IPS-18a (cell line): ENCODE measurements at regions not wholly inside any gene's neighbourhood (a gene's known extent, or its start where the extent isn't known, plus 50 kb on each side); places are given as distances from the start of the nearest gene placed in this dataset.

Experiments used
- H3K27ac ChIP-seq: one replicate; pipeline ENCODE4 v1.5.1; 2013; ENCODE audit warnings: low read length
- H3K27me3 ChIP-seq: one replicate; pipeline ENCODE4 v1.6.1; 2013; ENCODE audit warnings: mild to moderate bottlenecking, low read length; ENCODE audit not compliant: control insufficient read depth, insufficient read depth
- H3K36me3 ChIP-seq: one replicate; pipeline ENCODE4 v1.6.1; 2013; ENCODE audit warnings: low read depth, low read length; ENCODE audit not compliant: control insufficient read depth
- H3K4me1 ChIP-seq: one replicate; pipeline ENCODE4 v1.6.1; 2013; ENCODE audit warnings: low read depth, low read length; ENCODE audit not compliant: control insufficient read depth
- H3K4me3 ChIP-seq: one replicate; pipeline ENCODE4 v1.5.1; 2013; ENCODE audit warnings: low read length
- H3K9ac ChIP-seq: one replicate; pipeline ENCODE4 v1.6.1; 2013; ENCODE audit warnings: mild to moderate bottlenecking, low read length, moderate library complexity
- H3K9me3 ChIP-seq: one replicate; pipeline ENCODE4 v1.6.1; 2013; ENCODE audit warnings: low read depth, low read length; ENCODE audit not compliant: control insufficient read depth

DNA sequence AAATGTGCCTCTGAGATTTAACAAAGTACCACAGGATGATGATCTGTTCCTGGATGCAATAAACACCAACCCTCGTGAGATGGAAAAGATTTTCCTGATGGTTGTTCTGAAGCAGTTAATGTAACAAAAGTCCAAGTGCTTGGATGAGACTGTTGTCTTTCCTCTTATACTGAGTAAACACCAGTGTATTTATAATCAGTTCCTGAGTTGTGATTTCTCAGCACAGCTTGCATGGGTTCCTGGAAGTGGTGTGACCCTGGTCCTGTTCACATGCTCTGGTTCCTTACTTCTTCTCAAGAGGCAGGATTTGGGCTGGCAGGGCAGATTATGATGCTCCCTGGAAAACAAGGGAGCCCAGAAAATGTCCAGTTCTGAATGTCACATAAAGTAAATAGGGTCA, 208.2 kb upstream of the USP24 start:
- H3K27ac ChIP-seq, result no peak overlapping the region
- H3K9ac ChIP-seq, result no peak overlapping the region
- H3K4me3 ChIP-seq, result no peak overlapping the region
- no peaks in the 10 kb centered on the region for H3K4me1 ChIP-seq
- H3K36me3 ChIP-seq, result no peaks in the 10 kb centered on the region
- H3K27me3 ChIP-seq, result no peaks in the 10 kb centered on the region
- no peaks in the 10 kb centered on the region for H3K9me3 ChIP-seq

DNA sequence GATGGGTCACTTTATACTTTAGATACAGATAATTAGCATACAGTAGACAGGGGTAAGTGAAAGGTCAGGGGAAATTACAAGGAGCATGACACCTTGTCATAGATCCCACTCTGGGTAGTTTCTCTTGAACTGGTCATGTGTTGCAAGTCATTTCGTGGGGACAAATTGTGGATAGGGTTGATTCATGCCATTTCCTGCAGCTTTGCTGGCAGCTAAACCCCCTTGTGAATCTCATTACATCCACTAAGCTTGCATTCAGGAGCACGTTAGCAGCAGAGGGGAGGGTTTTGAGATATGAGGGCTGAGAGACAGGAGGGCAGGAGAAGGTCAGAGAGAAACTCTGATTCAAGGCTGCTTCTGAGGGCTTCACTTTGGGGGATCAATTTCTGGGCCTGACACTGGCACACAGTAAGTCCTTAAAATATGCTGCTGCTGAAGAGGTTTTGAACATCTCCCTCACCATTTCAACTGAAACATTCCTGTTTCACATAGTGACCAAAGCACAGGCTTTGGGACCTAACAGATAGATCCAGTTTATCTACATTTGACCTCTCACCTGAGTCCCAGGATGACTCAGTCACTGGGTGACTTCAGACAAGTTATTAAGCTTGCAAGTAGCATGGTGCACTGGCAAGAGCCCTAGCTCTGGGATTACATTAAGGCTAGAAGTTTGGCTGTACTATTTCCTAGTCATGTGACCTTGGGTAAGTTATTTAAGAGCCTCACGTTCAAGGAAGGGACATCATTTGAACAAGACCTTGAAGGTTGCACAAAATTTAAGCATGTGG, 206.0 kb upstream of the USP24 start:
- no peak overlapping the region for H3K9ac ChIP-seq
- no peaks in the 10 kb centered on the region for H3K4me1 ChIP-seq
- no peaks in the 10 kb centered on the region for H3K27me3 ChIP-seq
- no peak overlapping the region for H3K4me3 ChIP-seq
- no peaks in the 10 kb centered on the region for H3K36me3 ChIP-seq
- H3K27ac ChIP-seq, result no peak overlapping the region
- no peaks in the 10 kb centered on the region for H3K9me3 ChIP-seq

DNA sequence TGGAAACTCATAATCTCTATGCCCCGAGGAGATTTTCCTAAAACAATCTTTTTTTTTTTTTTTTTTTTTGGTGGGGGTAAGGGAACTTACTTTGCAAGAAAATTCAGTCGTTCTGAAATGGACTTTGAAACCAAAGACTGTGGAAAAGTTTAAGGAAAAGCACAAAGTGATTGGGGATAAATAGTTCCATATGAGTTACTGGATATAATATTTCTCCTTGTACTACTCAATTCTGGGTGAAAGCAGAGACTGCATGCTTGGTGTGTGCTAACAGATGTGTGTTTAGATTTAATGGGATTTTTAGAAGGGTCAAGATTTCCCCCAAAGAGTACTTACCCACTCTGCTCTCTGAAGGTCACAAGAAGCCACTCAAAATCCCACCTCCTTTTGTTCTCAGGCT, 204.9 kb upstream of the USP24 start:
- no peak overlapping the region for H3K9ac ChIP-seq
- no peaks in the 10 kb centered on the region for H3K4me1 ChIP-seq
- no peak overlapping the region for H3K27ac ChIP-seq
- no peaks in the 10 kb centered on the region for H3K36me3 ChIP-seq
- no peaks in the 10 kb centered on the region for H3K27me3 ChIP-seq
- no peak overlapping the region for H3K4me3 ChIP-seq
- no peaks in the 10 kb centered on the region for H3K9me3 ChIP-seq

DNA sequence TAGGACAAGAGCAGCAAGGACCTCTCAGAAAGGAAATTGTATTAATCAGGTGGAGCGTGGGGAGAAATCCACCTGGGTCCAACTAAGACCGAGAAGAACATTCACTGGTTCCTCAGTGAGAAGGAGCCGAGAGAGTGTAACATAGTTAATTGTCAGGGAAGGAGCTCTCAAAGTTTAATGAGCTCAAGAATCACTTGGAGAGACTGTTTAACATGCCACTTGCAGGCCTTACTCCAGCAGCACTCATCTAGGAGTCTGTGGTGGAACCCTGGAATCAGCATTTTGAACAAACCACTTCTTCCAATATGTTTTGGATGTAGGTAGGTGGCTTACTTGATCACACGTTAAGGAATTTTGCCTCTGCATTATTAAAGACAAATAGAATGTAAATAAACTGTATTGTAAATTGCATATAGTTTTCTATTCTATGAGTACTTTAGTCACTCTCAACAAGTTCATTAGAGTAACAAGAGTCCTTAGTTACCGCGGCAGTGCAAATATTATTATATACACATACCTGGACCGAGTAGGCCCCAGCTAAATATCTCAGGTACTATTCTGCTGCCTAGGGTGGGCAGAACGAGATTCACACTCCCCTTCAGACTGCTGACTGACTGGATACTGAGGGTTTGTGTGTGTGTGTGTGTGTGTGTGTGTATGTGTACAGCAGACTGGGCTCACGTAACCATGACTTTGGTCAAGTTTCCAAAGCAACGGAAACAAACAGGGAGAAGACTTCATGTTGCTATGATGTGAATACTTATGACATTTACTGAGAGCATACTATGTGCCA, 203.2 kb upstream of the USP24 start:
- Histone ChIP-seq H3K27me3 (no peaks in the 10 kb centered on the region), H3K9ac (no peak overlapping the region), H3K4me3 (no peak overlapping the region), H3K36me3 (no peaks in the 10 kb centered on the region), H3K4me1 (no peaks in the 10 kb centered on the region), H3K27ac (no peak overlapping the region), H3K9me3 (no peaks in the 10 kb centered on the region)

DNA sequence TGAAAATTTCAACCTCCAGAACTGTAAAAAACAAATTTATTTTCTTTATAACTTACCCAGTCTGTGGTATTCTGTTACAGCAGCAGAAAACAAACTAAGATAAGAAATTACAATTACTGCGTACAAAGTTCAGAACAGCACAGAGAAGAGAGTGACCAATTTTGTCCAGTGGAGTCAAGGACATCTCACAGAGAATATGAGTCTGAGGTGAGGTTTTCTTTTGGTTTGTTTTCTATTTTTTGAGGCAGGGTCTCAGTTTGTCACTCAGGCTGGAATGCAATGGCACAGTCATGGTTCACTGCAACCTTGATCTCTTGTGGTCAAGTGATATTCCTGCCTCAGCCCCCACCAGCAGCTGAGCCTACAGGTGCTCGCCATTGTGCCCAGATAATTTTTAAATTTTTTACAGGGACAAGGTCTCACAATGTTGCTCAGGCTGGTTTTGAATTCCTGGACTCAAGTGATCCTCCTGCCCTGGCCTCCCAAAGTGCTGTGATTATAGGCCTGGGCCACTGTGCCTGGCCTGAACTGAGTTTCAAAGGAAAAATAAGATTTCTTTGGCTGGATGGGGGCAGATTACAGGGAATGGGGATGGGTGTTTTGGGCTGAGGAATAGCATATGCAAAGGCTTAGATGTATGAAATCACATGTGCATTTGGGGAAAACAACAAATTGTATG, 201.1 kb upstream of the USP24 start:
- Histone ChIP-seq H3K9ac (no peak overlapping the region), H3K27me3 (no peaks in the 10 kb centered on the region), H3K27ac (no peak overlapping the region), H3K36me3 (no peaks in the 10 kb centered on the region), H3K4me3 (no peak overlapping the region), H3K9me3 (no peaks in the 10 kb centered on the region), H3K4me1 (no peaks in the 10 kb centered on the region)

DNA sequence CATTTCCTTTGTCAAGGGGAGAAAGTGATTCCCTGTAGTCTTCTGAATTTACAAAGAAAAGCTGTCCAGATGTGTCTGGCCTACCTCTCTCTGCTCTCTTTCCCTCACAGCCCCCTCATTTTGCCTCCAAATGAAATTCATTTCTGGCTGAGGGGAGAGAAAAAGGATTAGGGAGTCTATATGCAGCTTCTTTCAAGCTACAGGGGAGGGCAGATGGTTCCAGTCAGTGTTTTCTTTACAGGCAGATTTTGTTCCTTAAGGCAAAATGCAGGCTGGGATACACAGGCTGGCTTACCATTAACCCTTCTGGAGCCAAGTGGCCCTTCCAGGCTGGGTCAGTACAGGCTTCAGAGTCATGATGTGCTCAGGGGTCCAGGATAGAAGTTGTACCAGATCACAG, 198.1 kb upstream of the USP24 start:
- H3K4me1 ChIP-seq, result no peaks in the 10 kb centered on the region
- H3K27me3 ChIP-seq, result no peaks in the 10 kb centered on the region
- H3K9ac ChIP-seq, result no peak overlapping the region
- H3K9me3 ChIP-seq, result no peaks in the 10 kb centered on the region
- H3K27ac ChIP-seq, result no peak overlapping the region
- H3K36me3 ChIP-seq, result no peaks in the 10 kb centered on the region
- no peak overlapping the region for H3K4me3 ChIP-seq

DNA sequence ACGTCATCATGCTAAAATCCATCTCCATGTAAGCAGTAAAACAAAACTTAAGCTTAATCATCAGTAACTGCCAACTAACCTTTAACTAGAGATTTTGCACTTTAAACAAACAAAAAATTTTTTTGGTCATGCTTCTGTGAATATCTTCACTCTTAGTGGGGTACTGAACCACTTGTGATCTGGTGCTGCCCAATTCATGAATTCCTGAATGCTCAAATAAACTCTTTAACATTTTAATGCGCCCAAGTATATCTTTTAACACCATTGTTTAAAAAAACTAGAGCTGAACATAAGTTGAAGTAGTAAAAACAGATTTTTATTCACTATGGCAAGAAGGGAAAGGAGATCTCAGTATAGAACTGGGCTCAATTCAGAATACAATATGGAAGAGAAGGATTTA, 196.9 kb upstream of the USP24 start:
- no peaks in the 10 kb centered on the region for H3K36me3 ChIP-seq
- H3K9me3 ChIP-seq, result no peaks in the 10 kb centered on the region
- no peaks in the 10 kb centered on the region for H3K27me3 ChIP-seq
- H3K27ac ChIP-seq, result no peak overlapping the region
- H3K9ac ChIP-seq, result no peak overlapping the region
- H3K4me1 ChIP-seq, result no peaks in the 10 kb centered on the region
- no peak overlapping the region for H3K4me3 ChIP-seq

DNA sequence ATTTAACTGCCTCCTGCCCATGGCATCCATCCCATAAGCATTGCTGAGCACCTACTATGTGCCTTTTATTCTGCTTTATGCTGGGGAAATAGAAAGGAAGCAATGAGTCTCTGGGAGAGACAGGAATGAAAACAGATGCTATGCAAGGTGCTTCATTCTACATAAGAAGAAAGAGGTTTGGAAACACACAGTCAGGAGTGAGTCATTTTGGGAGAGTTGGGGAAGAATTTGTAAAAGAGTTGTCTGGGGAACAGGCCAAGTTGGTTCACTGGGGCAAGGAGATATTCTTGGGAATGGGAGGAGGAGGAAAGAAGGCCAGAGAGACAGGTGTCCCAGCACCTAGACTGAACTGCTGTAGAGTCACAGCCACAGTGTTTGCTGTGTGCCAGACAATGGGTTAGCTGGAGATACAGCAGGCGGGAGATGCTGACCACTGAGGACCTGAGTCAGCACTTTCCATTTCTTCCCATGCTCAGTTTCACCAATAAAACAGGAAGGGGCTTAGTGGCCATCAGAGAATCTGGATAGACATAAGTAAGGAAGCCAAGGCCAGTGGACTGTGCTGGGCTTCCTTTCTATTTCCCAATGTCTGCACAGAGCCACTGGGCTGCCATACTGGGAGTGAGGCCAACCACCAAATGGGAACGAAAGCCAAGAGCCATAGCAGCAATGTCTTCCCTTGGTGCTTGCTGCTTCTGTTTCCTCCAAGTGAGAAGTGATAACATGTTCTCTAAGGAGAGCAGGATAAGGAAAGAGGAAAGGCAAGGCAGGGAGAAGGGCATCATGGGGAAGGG, 187.7 kb upstream of the USP24 start:
- H3K27ac ChIP-seq, result no peak overlapping the region
- no peak overlapping the region for H3K9ac ChIP-seq
- no peaks in the 10 kb centered on the region for H3K9me3 ChIP-seq
- H3K4me3 ChIP-seq, result no peak overlapping the region
- H3K4me1 ChIP-seq, result no peaks in the 10 kb centered on the region
- H3K36me3 ChIP-seq, result no peaks in the 10 kb centered on the region
- no peaks in the 10 kb centered on the region for H3K27me3 ChIP-seq

DNA sequence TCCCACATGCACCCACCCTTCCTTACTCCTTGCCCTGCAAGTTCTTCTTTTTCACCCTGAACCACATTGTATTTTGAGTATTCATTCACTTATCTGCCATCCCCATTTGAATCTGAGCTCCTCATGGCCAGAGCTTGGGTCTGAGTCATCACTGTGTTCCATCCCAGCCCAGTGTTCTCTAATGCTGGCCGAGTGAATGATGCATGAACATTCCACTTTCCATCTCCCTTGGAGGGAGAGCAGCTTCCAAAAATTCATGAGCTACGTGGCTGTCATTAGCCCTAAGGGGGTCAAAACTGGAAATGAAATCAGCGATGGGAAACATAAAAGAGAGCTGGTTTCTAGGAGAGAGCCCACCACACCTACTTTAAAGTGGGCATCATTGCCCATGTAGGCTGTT, 187.0 kb upstream of the USP24 start:
- H3K36me3 ChIP-seq, result no peaks in the 10 kb centered on the region
- H3K27me3 ChIP-seq, result no peaks in the 10 kb centered on the region
- no peak overlapping the region for H3K4me3 ChIP-seq
- no peaks in the 10 kb centered on the region for H3K4me1 ChIP-seq
- no peaks in the 10 kb centered on the region for H3K9me3 ChIP-seq
- no peak overlapping the region for H3K27ac ChIP-seq
- H3K9ac ChIP-seq, result no peak overlapping the region

DNA sequence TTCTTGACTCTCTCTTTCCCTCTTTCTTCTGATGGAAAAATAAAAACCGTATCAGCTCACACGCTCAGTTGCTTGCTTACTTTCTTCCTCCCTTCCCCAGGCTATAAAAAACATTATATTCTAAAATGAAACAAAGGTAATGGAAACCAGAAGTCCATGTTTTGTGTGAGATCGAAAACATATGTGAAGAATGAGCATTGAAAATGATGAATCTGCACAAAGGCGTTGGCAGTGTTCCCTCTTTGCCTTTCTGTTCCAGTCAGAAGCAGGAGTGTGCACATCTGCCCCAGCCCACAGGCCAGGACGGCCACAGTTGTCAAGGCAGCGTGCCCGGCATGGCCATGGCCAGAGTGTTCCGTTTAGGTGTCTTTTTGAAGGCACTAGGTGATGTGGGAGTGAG, 185.3 kb upstream of the USP24 start:
- Histone ChIP-seq H3K9ac (no peak overlapping the region), H3K9me3 (no peaks in the 10 kb centered on the region), H3K36me3 (no peaks in the 10 kb centered on the region), H3K4me1 (no peaks in the 10 kb centered on the region), H3K27ac (no peak overlapping the region), H3K4me3 (no peak overlapping the region), H3K27me3 (no peaks in the 10 kb centered on the region)

DNA sequence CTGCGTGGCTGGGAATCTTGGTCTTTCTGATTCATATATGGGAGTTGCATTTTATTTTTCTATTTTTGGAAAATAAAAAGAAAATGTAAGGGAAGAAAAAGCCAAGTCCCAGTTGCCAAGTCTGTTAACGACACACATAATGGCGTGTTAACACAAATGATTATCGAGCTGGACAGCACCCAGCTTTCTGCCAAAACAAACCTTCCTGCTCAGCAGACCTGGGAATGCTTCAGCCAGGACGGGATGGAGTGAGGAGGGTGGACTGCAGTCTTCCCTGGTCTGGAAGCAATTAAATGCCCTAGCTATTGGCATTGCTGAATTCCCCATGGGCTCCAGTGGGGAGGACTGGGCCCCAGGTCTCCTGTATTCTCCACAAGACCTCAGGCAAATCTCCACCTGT, 184.2 kb upstream of the USP24 start:
- no peaks in the 10 kb centered on the region for H3K36me3 ChIP-seq
- H3K4me1 ChIP-seq, result no peaks in the 10 kb centered on the region
- H3K9ac ChIP-seq, result no peak overlapping the region
- H3K4me3 ChIP-seq, result no peak overlapping the region
- no peak overlapping the region for H3K27ac ChIP-seq
- H3K9me3 ChIP-seq, result no peaks in the 10 kb centered on the region
- no peaks in the 10 kb centered on the region for H3K27me3 ChIP-seq
